Endothelial cell of umbilical vein (primary cell): ENCODE measurements at regions not wholly inside any gene's neighbourhood (a gene's known extent, or its start where the extent isn't known, plus 50 kb on each side); places are given as distances from the start of the nearest gene placed in this dataset.

Source experiments
- BruUV-seq: library from RNA; stranded (reverse); fragments of 400-500 nt; replicated peaks from 2 replicates; lab custom pipeline; 2021; lab: Mats Ljungman, UMichigan
- CTCF ChIA-PET: fragments of 300-600, 350-600 bp; sonication (Branson Sonifier 250); formaldehyde crosslinking; loops from one replicate; lab custom pipeline; 2021; ENCODE audit warnings: antibody characterized with exemption, inconsistent platforms; lab: Charles Lee
- POLR2A ChIA-PET: fragments of 300-600, 350-600 bp; sonication (Branson Sonifier 250); formaldehyde crosslinking; loops from one replicate; lab custom pipeline; 2021; ENCODE audit warnings: antibody characterized with exemption, inconsistent platforms; lab: Charles Lee
- DNase-seq: peaks from one replicate; pipeline ENCODE4 v3.0.0-alpha.2; 2011; ENCODE audit warnings: low read depth, low spot score
- FAIRE-seq: peaks from 2 replicates; lab custom pipeline; 2011; peaks lifted over from hg19 to GRCh38; lab: Jason Lieb, UNC
- H2AFZ ChIP-seq: 2 replicates; pipeline ENCODE4 v1.6.0; 2012; ENCODE audit warnings: low read depth, low read length, control low read depth, inconsistent platforms
- H3K27ac ChIP-seq: 2 replicates; pipeline ENCODE4 v1.5.1; 2011; ENCODE audit warnings: low read depth, mild to moderate bottlenecking, control low read depth, low read length, moderate library complexity; ENCODE audit not compliant: insufficient read depth
- H3K27me3 ChIP-seq, 2 experiments: 2 replicates each; pipeline versions ENCODE4 v1.6.0 to v1.6.1; 2011; ENCODE audit warnings: low read length in 2 of 2, mixed read lengths in 1 of 2; ENCODE audit not compliant: control insufficient read depth in 2 of 2, insufficient read depth in 2 of 2
- H3K36me3 ChIP-seq, 2 experiments: 2 replicates in 1 of 2; 3 replicates in 1 of 2; pipeline ENCODE4 v1.5.1; 2011; ENCODE audit warnings: low read length in 2 of 2, mild to moderate bottlenecking in 1 of 2, moderate library complexity in 1 of 2; ENCODE audit not compliant: control insufficient read depth in 2 of 2, insufficient read depth in 2 of 2; ENCODE audit errors: extremely low read depth in 1 of 2
- H3K4me1 ChIP-seq: 3 replicates; pipeline ENCODE4 v1.5.1; 2011; ENCODE audit warnings: mild to moderate bottlenecking, low read length; ENCODE audit not compliant: control insufficient read depth, insufficient read depth; ENCODE audit errors: extremely low read depth
- H3K4me2 ChIP-seq: 2 replicates; pipeline ENCODE4 v1.6.1; 2011; ENCODE audit warnings: low read length, control low read depth, mixed read lengths; ENCODE audit not compliant: insufficient read depth
- H3K4me3 ChIP-seq, 3 experiments: fragments of 200-600 bp in 1 of 3; sonication (generic), shearing (Covaris generic) in 1 of 3; replicated peaks in 1 of 3; 2 replicates each; pipeline ENCODE4 v1.5.1; 2011 to 2016; ENCODE audit warnings: control low read depth in 3 of 3, low read length in 3 of 3, mild to moderate bottlenecking in 2 of 3, inconsistent platforms in 1 of 3, low read depth in 1 of 3, moderate library complexity in 1 of 3; ENCODE audit not compliant: insufficient read depth in 1 of 3
- H3K79me2 ChIP-seq: 2 replicates; pipeline ENCODE4 v1.6.0; 2012; ENCODE audit warnings: low read length, inconsistent platforms; ENCODE audit not compliant: control insufficient read depth, insufficient read depth
- H3K9ac ChIP-seq: replicated peaks from 2 replicates; pipeline ENCODE3; 2011; ENCODE audit warnings: low read length, control low read depth; ENCODE audit not compliant: insufficient read depth; ENCODE audit errors: extremely low read depth
- H3K9me1 ChIP-seq: replicated peaks from 3 replicates; pipeline ENCODE4 v1.6.0; 2011; ENCODE audit warnings: mild to moderate bottlenecking, low read length; ENCODE audit not compliant: control insufficient read depth, insufficient read depth; ENCODE audit errors: extremely low read depth
- H3K9me3 ChIP-seq: replicated peaks from 2 replicates; pipeline ENCODE4 v1.5.1; 2012; ENCODE audit warnings: low read length, inconsistent platforms; ENCODE audit not compliant: control insufficient read depth, insufficient read depth
- H4K20me1 ChIP-seq: replicated peaks from 2 replicates; pipeline ENCODE3; 2011; ENCODE audit warnings: mild to moderate bottlenecking, low read length; ENCODE audit not compliant: control insufficient read depth, insufficient read depth; ENCODE audit errors: extremely low read depth
- EZH2 ChIP-seq: IDR thresholded peaks from 2 replicates; pipeline ENCODE4 v1.6.1; 2012; ENCODE audit warnings: borderline replicate concordance, low read depth, mild to moderate bottlenecking, moderate library complexity, low read length, inconsistent platforms; ENCODE audit not compliant: severe bottlenecking
- FOS ChIP-seq: IDR thresholded peaks from 2 replicates; pipeline ENCODE4 v1.6.1; 2011; ENCODE audit warnings: mild to moderate bottlenecking, low read length, moderate library complexity, borderline replicate concordance; ENCODE audit not compliant: insufficient read depth
- GATA2 ChIP-seq: IDR thresholded peaks from 2 replicates; pipeline ENCODE4 v1.7.0; 2011; ENCODE audit warnings: low read depth, mild to moderate bottlenecking, moderate library complexity, mixed read lengths, low read length; ENCODE audit not compliant: insufficient read length, insufficient read depth
- JUN ChIP-seq: IDR thresholded peaks from 2 replicates; pipeline ENCODE4 v1.6.1; 2011; ENCODE audit warnings: borderline replicate concordance, low read depth; ENCODE audit not compliant: insufficient read length, insufficient read depth
- MYC ChIP-seq: IDR thresholded peaks from one replicate; pipeline ENCODE4 v1.6.1; 2011; ENCODE audit warnings: mild to moderate bottlenecking, low read depth, low read length
- POLR2A ChIP-seq: IDR thresholded peaks from 2 replicates; pipeline ENCODE4 v1.6.1; 2012; ENCODE audit warnings: low read depth, mild to moderate bottlenecking, control low read depth, low read length
- POLR2AphosphoS5 ChIP-seq: IDR thresholded peaks from 2 replicates; pipeline ENCODE4 v1.6.1; 2012; ENCODE audit warnings: low read depth, mild to moderate bottlenecking, control low read depth, low read length, moderate library complexity; ENCODE audit not compliant: insufficient read depth
- dilution Hi-C: fragments of 300-500 bp; cut with MboI; formaldehyde crosslinking; loops from one replicate; pipeline ENCODE4 v1.15.0; 2019; ENCODE audit warnings: low sequenced_read_pairs; ENCODE audit not compliant: extremely low pct_ligation_motif_present
- intact Hi-C: fragments of 100-400 bp; cut with micrococcal nuclease; formaldehyde crosslinking; loops from one replicate; pipeline ENCODE4 v1.10.0; 2022
- TF ChIP-seq, protein P1 (sequence below): IDR thresholded peaks from 2 replicates; pipeline ENCODE4 v1.6.1; 2011; ENCODE audit not compliant: insufficient read depth, insufficient read length
- TF ChIP-seq, protein P2 (sequence below), 2 donors: IDR thresholded peaks; 1 replicate in 1 of 2; 2 replicates in 1 of 2; pipeline ENCODE4 v1.5.1; 2011; ENCODE audit warnings: low read length in 2 of 2, mild to moderate bottlenecking in 2 of 2, moderate library complexity in 2 of 2, control low read depth in 1 of 2, inconsistent platforms in 1 of 2, low read depth in 1 of 2; ENCODE audit not compliant: insufficient read depth in 1 of 2; ENCODE audit errors: extremely low read depth in 1 of 2

DNA sequence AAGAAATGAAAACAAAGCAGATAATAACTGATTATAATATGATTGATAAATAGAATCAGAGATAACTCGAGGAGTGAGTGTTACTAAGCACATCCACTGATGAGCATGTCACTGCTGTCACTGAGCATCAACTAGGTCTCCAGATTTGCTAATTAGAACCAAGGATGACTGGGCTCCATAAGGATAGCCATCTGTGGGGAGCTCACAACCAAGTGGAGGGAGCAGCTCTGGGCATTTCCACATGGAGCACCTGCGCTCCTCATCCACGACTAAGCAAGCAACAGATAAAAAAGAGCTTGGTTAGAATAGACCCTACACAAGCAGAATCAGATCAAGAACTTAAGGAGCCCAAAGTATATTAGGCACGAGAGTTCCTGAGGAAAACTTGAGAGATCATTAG, 396.0 kb upstream of the B3GAT1 start:
- no peak for TF ChIP-seq POLR2A
- TF ChIP-seq, protein P1, sequence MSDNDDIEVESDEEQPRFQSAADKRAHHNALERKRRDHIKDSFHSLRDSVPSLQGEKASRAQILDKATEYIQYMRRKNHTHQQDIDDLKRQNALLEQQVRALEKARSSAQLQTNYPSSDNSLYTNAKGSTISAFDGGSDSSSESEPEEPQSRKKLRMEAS: no peak
- TF ChIP-seq, protein P2, sequence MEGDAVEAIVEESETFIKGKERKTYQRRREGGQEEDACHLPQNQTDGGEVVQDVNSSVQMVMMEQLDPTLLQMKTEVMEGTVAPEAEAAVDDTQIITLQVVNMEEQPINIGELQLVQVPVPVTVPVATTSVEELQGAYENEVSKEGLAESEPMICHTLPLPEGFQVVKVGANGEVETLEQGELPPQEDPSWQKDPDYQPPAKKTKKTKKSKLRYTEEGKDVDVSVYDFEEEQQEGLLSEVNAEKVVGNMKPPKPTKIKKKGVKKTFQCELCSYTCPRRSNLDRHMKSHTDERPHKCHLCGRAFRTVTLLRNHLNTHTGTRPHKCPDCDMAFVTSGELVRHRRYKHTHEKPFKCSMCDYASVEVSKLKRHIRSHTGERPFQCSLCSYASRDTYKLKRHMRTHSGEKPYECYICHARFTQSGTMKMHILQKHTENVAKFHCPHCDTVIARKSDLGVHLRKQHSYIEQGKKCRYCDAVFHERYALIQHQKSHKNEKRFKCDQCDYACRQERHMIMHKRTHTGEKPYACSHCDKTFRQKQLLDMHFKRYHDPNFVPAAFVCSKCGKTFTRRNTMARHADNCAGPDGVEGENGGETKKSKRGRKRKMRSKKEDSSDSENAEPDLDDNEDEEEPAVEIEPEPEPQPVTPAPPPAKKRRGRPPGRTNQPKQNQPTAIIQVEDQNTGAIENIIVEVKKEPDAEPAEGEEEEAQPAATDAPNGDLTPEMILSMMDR (IDR thresholded peaks at IDR 0.05; ENCODE audit: extremely low read depth in 1 of 2, insufficient read depth in 1 of 2, low read depth in 1 of 2, low read length in 2 of 2): no peak
- no peak for TF ChIP-seq EZH2
- TF ChIP-seq MYC: no peak
- no peak for TF ChIP-seq FOS
- H3K27ac ChIP-seq: no peak overlapping the region
- H3K9me1 ChIP-seq: no peaks in the 10 kb centered on the region
- FAIRE-seq: no peak
- no peaks in the 10 kb centered on the region for H3K4me1 ChIP-seq
- dilution Hi-C loops (no loop called here), intact Hi-C loops (no loop called here)
- no TSS peak for BruUV-seq
- H3K4me3 ChIP-seq: no peak overlapping the region
- CTCF ChIA-PET: no interaction called here
- H3K79me2 ChIP-seq: no peaks in the 10 kb centered on the region
- no peak overlapping the region for H3K9ac ChIP-seq
- H2AFZ ChIP-seq: no peak overlapping the region
- no peak for DNase-seq
- POLR2A ChIA-PET: no interaction called here
- H3K4me2 ChIP-seq: no peak overlapping the region
- no peaks in the 10 kb centered on the region for H3K36me3 ChIP-seq
- no peaks in the 10 kb centered on the region for H3K9me3 ChIP-seq
- no peaks in the 10 kb centered on the region for H3K27me3 ChIP-seq
- no peaks in the 10 kb centered on the region for H4K20me1 ChIP-seq

- CTCF ChIA-PET: no interaction called here
- BruUV-seq: no TSS peak
- H2AFZ ChIP-seq: no peak overlapping the region
Measured at GRCh38 chr11:134802598-134802997, 390.6 kb upstream of the B3GAT1 start.

More at GRCh38 chr11:134802598-134802997, 390.6 kb upstream of the B3GAT1 start:
- H3K27ac ChIP-seq: no peak overlapping the region
- no peaks in the 10 kb centered on the region for H3K9me3 ChIP-seq
- H3K4me2 ChIP-seq: no peak overlapping the region
- no peaks in the 10 kb centered on the region for H4K20me1 ChIP-seq
- no peak overlapping the region for H3K4me3 ChIP-seq
- H3K9me1 ChIP-seq: no peaks in the 10 kb centered on the region
- H3K27me3 ChIP-seq: no peaks in the 10 kb centered on the region
- FAIRE-seq: no peak
- no peaks in the 10 kb centered on the region for H3K4me1 ChIP-seq
- dilution Hi-C loops (no loop called here), intact Hi-C loops (no loop called here)
- no peaks in the 10 kb centered on the region for H3K79me2 ChIP-seq
- no peak overlapping the region for H3K9ac ChIP-seq
- no peaks in the 10 kb centered on the region for H3K36me3 ChIP-seq
- POLR2A ChIA-PET: no interaction called here
- TF ChIP-seq GATA2 (no peak), MYC (no peak), POLR2A (no peak), JUN (no peak), FOS (no peak), EZH2 (no peak), POLR2AphosphoS5 (no peak)
- TF ChIP-seq, protein P1: no peak
- TF ChIP-seq, protein P2 (IDR thresholded peaks at IDR 0.05; ENCODE audit: extremely low read depth in 1 of 2, insufficient read depth in 1 of 2, low read depth in 1 of 2, low read length in 2 of 2): no peak
- DNase-seq: no peak
